Psoas muscle (tissue), 7 donors: ENCODE measurements at regions not wholly inside any gene's neighbourhood (a gene's known extent, or its start where the extent isn't known, plus 50 kb on each side); places are given as distances from the start of the nearest gene placed in this dataset.

Experiments used
- ATAC-seq, 4 donors: fragments of 200-7000 bp; cut with Tn5 transposase; one replicate each; pipeline ENCODE4 v1.9.1; 2020; ENCODE audit warnings: moderate library complexity in 3 of 4, mild to moderate bottlenecking in 2 of 4
- DNase-seq, 2 donors: peaks; one replicate each; pipeline ENCODE4 v3.0.0-alpha.2; 2020
- H3K27ac ChIP-seq: fragments of 200-600 bp; one replicate; pipeline ENCODE4 v1.8.0; 2022
- H3K27me3 ChIP-seq, 3 donors: fragments of 200-600 bp in 1 of 3; one replicate each; pipeline versions ENCODE4 v1.6.1 to v1.8.0; 2013 to 2022; ENCODE audit warnings: low read length in 2 of 3, mild to moderate bottlenecking in 2 of 3, moderate library complexity in 1 of 3; ENCODE audit not compliant: insufficient read depth in 3 of 3
- H3K36me3 ChIP-seq, 2 donors: fragments of 200-600 bp in 1 of 2; one replicate each; pipeline versions ENCODE4 v1.6.1 to v1.8.0; 2013 to 2022; ENCODE audit warnings: low read depth in 1 of 2, mild to moderate bottlenecking in 1 of 2, moderate library complexity in 1 of 2; ENCODE audit not compliant: insufficient read depth in 1 of 2
- H3K4me1 ChIP-seq: fragments of 200-600 bp; one replicate; pipeline ENCODE4 v1.8.0; 2022
- H3K4me3 ChIP-seq: fragments of 200-600 bp; one replicate; pipeline ENCODE4 v1.8.0; 2022; ENCODE audit warnings: mild to moderate bottlenecking
- H3K9me3 ChIP-seq: fragments of 200-600 bp; one replicate; pipeline ENCODE4 v1.8.0; 2022
- CTCF ChIP-seq: fragments of 200-600 bp; IDR thresholded peaks from one replicate; pipeline ENCODE4 v1.8.0; 2022; ENCODE audit warnings: antibody characterized with exemption
- WGBS, 3 donors: extraction: QIAGEN DNeasy Blood & Tissue Kit; methylation state at CpG; one replicate each; pipeline versions ENCODE4 v1.1.6 to v1.1.7; 2013; 5-methylcytosine and 5-hydroxymethylcytosine counted together
- intact Hi-C, 2 donors: fragments of 100-400 bp; cut with DNase I; formaldehyde crosslinking; loops; one replicate each; pipeline versions ENCODE4 v1.11.0 to v1.14.2; 2022
- donor health status: healthy with polysubstance abuse.
- donor health status: DM: no; HTN: no; CAD: no; lungs with moderate emphysema.
- donor health status: Bipolar disorder and iron deficiency.
- donor health status: healthy.
- donor health status: DM: yes; HTN: yes; CAD: no.
- donor health status: DM: no; HTN: no; CAD: no.
- donor health status: DM: yes; HTN: yes; CAD: no.

- TF ChIP-seq CTCF = no peak
- no peak for DNase-seq
These were observed 263.2 kb downstream of the OGFRL1 start for GRCh38 chr6:71551798-71552197.

GRCh38 chr6:71556141-71556540 is 267.5 kb downstream of the OGFRL1 start:
- no peak for TF ChIP-seq CTCF
- ATAC-seq = no peak

More at GRCh38 chr6:71551798-71552197, 263.2 kb downstream of the OGFRL1 start:
- Histone ChIP-seq H3K36me3 (no peaks in the 10 kb centered on the region), H3K27ac (no peak overlapping the region), H3K4me3 (no peak overlapping the region), H3K27me3 (no peaks in the 10 kb centered on the region), H3K9me3 (peaks cover 13% of the 10 kb centered on the region), H3K4me1 (no peaks in the 10 kb centered on the region)
- intact Hi-C loops = no loop called here
- WGBS, 3 donors = 73 to 82% (median 79%) methylated on average over 3 of the region's 3 CpGs
- ATAC-seq = no peak

GRCh38 chr6:71558974-71559373 is 270.4 kb downstream of the OGFRL1 start:
- Histone ChIP-seq H3K4me1 (no peaks in the 10 kb centered on the region), H3K4me3 (no peak overlapping the region), H3K9me3 (peaks cover 17% of the 10 kb centered on the region), H3K27ac (no peak overlapping the region), H3K36me3 (no peaks in the 10 kb centered on the region), H3K27me3 (no peaks in the 10 kb centered on the region)
- ATAC-seq (no peak), DNase-seq (no peak)
- no peak for TF ChIP-seq CTCF
- intact Hi-C loops = no loop called here
- 77 to 84% (median 80%) methylated on average over 1 of the region's 1 CpG for WGBS, 3 donors

More at GRCh38 chr6:71556141-71556540, 267.5 kb downstream of the OGFRL1 start:
- H3K27ac ChIP-seq = no peak overlapping the region
- WGBS, 3 donors = 79 to 85% (median 83%) methylated on average over 4 of the region's 4 CpGs
- peaks cover 24% of the 10 kb centered on the region for H3K9me3 ChIP-seq
- intact Hi-C loops = no loop called here
- no peaks in the 10 kb centered on the region for H3K27me3 ChIP-seq
- H3K4me3 ChIP-seq = no peak overlapping the region
- no peaks in the 10 kb centered on the region for H3K36me3 ChIP-seq
- H3K4me1 ChIP-seq = no peaks in the 10 kb centered on the region
- DNase-seq = no peak

- no peak overlapping the region for H3K27ac ChIP-seq
- ATAC-seq (no peak), DNase-seq (no peak)
- TF ChIP-seq CTCF = no peak
- H3K36me3 ChIP-seq = no peaks in the 10 kb centered on the region
- H3K9me3 ChIP-seq = no peaks in the 10 kb centered on the region
- H3K4me1 ChIP-seq = no peaks in the 10 kb centered on the region
- H3K27me3 ChIP-seq = no peaks in the 10 kb centered on the region
- no peak overlapping the region for H3K4me3 ChIP-seq
- intact Hi-C loops = no loop called here
These were observed 279.0 kb downstream of the OGFRL1 start for GRCh38 chr6:71567562-71567961.

- no peaks in the 10 kb centered on the region for H3K4me1 ChIP-seq
- H3K27ac ChIP-seq = no peak overlapping the region
- intact Hi-C loops = no loop called here
- H3K4me3 ChIP-seq = no peak overlapping the region
- no peaks in the 10 kb centered on the region for H3K27me3 ChIP-seq
- H3K36me3 ChIP-seq = no peaks in the 10 kb centered on the region
- TF ChIP-seq CTCF = no peak
- no peaks in the 10 kb centered on the region for H3K9me3 ChIP-seq
- no peak for DNase-seq
- no peak for ATAC-seq
These were observed 289.2 kb downstream of the OGFRL1 start for GRCh38 chr6:71577766-71578165.
